HG02798 (cell line): ENCODE measurements at regions not wholly inside any gene's neighbourhood (a gene's known extent, or its start where the extent isn't known, plus 50 kb on each side); places are given as distances from the start of the nearest gene placed in this dataset.
A peak's percentile ranks its signal among the peaks of the same experiment; 100 is the strongest.

Source experiments
- ATAC-seq: cut with Tn5 transposase; IDR thresholded peaks from one replicate; pipeline ENCODE4 v1.9.1; 2021; ENCODE audit warnings: mild to moderate bottlenecking; ENCODE audit not compliant: unreplicated experiment, poor library complexity

DNA sequence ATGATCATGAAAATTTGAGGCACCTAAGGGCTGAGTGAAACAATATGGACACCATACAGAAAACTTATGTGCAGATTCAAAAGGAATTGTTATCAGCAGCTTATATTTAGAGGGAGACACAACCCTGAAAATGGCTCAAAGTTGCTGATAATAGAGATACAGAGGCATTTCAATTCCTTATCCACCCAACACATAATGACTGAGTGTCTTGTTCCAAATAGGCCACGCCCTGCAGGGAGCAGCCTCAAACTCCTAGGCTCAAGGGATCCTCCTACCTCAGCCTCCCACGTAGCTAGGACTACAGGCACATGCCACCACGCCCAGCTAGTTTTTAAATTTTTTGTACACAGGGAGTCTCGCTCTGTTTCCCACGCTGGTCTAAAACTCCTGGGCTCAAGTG lies 79.0 kb downstream of the LBH start:
- ATAC-seq, result no peak

DNA sequence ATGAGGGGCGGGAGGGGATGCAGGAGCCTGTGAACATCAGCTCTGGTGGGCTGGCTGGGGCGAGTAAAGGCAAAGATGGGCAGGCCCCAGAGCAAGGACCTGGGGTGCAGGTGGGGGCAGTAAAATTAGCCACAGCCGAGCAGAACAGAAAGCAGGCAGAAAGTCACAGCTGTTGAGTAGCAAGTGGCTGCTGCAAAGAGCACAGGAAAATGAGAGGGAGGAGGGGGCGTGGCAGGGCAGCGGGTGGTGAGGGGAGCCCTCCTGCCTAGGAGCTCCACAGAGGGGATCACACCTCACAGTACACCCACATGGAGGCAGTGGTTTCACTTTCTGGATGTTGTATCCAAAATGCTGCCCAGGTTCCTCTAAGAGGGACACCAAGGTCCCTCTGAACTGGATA lies 79.6 kb downstream of the LBH start:
- peak; percentile 81 for ATAC-seq

DNA sequence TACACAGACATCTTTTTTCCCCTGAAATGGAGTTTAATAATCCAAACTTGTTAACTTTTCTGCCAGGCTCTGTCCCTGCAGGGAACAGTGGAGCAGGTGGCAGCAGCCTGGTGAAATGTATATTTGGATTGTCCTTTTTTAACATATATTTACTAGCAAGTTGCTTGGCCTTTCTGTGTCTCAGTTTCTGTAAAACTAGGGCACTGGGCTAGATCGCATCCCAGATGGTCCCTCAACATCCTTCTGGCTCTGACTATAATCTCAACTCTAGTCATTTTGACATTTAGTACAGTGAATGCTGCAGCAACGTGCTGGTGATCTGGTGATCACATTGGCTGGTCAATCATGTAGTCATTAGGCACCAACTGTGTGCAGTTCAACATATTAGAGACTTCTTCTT lies 80.4 kb downstream of the LBH start:
- no peak for ATAC-seq

DNA sequence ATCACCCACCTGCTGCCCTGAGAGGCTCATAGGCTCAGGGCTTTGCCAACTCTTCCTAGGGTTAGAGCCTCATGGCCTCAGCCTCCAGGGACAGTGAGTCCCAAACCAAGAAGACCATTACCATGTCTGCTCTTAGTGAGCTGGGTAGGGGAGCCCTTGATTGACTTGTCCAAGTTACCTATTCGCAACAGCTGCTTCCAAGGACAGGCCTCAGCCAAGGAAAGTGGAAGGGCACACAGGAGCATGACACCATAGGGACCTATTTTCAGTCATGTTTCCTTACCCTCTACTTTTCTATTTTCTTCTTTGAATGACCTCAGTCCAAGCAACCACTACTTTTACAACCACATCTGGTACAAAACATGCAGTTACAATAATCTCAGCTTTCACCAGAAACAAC lies 81.6 kb downstream of the LBH start:
- ATAC-seq, result no peak

DNA sequence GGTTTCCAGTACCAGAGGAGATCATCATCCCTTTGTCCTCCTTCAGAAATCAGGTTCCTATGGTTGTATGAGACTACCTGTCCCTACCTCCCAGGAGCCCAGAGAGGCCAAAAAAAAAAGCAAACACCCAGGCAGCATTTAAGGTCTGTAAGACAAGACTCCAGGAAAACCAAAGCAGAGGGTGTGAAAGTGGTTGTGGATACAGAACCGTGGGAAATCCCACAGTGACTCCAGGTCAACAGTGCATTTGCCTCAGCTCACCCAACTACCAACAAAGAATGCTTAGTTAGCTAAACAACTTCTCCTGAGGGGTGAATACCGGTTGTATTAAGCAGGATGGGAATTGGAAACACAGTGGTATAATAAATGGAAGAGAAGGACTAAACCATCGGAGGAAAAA lies 83.6 kb downstream of the LBH start:
- no peak for ATAC-seq

DNA sequence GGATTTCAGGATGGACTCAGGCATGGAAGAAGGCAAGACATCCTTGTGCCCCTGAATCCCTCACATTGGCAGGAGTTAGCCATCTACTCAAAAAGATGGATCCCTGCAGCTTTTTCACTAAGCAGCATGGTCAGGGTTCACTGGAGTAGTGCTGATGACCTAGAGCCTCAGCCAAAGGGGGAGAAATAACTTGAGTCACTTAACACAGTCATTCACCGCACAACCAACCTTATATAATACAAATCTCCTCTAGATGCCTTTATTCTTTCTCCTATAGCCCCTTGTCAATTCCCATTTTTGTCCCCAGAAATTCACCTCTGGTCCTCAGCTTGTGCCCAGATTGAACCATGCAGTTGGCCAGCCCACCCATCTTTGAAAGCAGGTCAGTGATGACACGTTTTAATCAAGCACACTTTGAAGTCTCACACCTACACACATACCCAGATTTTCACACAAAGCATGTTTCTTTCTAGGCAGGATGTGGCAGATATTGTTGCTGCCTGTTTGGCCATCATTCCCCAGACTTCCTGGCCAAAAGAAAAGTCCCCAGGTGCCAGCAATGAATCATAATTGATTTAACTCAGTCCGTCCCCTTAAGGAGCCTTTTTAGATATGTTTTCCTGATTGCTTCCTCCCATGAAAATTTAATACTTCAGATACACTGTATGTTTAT lies 84.2 kb downstream of the LBH start:
- ATAC-seq, result no peak

DNA sequence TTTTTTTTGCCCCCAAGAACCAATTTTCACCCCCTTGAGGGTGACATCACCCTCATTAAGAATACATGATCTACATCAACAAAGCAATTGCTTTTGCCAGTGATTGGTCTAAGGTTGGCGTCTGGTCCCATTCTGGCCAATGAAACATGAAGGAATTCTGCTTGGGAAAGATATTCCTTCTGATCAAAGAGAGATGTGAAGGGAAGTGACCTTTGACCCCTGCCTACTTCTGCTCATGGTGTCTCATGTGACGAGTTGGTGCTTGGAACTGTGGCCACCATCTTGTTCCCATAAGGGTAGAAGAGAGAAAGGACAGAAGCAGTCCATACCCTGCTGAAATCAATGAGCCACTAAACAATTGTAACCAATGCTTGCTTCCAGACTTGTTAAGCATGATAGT lies 85.1 kb downstream of the LBH start:
- no peak for ATAC-seq

DNA sequence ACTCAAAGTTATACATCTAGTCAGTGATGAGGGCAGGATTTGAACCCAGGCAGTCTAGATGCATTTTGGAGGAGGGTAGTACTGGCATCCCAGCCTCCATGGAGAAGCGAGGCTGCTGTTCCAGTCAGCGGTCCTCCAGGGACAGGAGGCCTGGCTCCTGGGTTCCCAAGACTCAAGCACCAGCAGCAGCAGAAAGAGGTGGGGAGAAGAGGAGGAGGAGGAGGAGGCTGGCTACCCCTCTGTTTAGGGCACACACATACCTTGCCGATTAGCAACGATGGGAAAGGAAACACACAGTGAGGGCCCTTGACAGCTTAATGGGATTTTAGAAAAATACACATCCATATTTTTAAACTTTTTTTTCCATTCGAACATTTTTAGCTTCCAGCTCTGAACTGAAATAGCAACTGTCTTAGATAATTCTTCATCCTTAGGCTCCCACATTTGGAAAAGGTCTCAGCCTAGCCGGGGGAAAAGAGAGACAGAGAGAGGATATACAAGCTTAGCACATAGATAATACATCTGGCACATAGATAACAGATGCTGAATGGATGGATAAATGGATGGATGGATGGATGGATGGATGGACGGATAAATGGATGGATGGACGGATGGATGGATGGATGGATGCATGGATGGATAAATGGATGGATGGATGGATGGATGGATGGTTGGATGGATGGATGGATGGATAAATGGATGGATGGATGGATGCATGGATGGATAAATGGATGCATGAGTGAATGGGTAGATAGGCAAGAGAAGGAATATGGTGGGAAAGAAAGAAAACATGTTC lies 87.9 kb downstream of the LBH start:
- ATAC-seq, result no peak

DNA sequence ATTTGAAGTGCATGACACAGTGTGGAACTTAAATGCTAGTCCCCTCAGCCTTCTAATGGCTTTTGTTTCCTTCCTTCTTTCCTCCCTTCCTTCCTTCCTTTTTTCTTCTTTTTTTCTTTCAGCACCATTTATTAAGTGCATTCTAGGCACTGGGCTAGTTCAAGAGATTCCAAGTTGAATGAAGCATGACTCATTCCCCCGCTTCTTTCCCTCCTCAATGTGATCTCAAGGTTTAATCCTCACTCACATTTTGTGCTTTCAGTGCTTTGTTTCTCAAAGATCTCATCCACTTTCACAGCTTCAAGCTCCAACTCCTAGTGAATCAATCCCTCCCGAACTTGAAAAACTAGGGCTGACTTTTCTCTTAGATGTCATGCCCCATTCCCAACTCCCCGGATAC lies 90.1 kb downstream of the LBH start:
- ATAC-seq, result no peak

DNA sequence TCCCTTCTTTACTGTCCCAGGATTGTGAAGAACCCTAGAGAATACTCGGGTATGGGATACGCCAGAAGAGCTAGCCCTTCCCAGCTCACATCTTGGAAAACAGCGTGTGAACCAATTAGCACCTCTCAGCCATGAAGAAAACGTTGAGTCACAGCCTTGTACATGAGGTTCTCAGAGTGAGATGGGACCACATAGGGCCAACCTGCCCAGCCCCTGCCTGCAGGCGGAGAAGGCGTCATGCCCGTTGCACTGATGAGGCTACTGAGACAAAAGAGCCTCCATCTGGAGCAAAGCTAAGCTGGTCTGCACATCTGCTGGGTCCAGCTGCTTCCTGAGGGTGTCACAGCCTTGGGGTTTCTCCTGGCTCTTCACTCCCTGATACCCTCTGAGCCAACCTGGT lies 92.2 kb downstream of the LBH start:
- ATAC-seq, result no peak

DNA sequence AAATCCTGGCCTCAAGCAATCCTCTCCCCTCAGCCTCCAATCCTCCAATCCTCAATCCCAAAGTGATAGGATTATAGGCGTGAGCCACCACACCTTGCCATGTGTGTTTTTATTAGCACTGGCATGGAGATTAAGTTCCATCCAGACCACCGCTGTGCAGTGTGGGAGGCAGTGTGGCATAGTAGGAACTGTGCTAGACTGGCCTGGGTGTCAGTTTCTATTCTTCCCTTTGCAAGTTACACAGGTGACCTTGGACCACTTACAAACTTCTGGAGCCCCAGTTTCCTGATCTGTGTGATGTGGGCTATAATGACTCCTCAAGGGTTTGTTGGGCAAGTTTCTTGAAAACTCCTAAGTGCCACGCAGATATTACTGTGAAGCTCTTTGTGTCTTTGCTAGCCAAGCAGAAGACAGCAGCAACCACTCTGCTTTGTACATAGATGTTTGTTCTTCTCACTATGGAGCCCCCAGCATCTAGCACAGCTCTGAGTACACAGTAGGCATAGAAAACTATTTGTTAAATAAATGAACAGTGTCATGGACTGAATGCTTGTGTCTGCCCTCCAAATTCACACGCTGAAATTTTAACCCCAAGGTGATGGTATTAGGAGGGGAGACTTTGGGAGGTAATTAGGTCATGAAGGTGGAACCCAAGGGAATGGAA lies 93.0 kb downstream of the LBH start:
- ATAC-seq, result no peak

DNA sequence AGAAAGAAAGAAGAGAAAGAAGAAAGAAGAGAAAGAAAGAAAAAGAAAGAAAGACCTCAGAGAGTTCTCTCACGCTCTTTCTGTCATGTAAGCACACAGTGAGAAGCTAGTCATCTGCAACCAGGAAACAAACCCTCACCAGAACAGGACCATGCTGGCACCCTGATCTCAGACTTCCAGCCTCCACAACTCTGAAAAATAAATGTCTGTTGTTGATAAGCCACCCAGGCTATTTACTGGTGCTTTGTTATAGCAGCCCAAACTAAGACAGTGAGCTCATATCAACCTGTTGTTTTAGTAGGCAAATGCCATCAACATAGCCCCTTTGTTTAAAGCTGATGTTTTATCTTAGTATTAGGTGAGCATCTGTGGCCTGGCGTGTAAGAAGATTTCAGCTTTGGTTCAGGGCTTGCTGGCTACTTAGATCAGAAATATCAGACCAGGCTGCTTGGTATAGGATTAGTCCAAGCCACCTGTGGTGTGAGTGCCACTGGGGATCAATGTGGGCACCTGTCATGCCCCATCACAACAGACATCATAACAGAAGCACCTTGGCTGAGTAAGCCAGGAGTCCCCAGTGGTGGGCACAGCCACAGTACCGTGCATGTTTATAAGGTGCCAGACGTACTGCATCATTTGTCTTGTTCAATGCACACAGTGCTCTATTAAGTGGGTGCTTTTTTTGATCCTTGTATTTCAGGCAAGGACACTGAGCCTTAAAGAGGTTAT lies 94.4 kb downstream of the LBH start:
- ATAC-seq, result no peak

DNA sequence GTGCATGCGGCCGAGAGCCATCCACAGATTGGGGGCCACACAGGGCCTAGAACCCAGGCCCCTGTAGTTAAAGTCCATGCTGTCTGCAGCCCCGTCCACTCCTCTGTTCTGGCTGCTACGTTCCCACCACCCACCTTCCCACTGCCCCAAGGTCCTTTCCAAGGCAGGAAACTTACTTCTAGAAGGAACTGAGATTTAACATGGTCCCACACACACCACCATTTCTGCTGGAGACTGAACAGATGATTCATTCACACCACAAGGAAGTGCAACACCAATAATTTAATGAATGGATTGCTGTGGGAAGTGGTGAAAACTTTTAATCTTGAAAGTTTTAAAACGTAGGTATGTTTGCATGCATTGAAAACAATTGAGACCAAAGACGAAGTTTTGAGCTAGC lies 95.2 kb downstream of the LBH start:
- ATAC-seq, result no peak

DNA sequence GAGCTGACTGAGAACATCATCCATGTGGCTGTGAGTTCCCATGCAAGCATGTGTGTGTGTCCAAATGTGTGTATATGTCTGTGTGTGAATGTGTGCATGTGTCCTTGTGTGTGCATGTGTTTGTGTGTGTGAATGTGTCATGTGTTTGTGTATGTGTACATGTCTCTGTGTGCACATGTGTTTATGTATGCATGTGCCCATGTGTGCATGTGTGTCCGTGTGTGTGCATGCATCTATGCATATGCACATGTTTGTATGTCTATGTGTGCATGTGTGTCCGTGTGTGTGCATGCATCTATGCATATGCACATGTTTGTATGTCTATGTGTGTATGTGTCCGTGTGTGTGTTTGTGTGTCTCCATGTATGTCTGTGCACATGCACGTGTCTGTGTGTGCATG lies 99.7 kb downstream of the LBH start:
- no peak for ATAC-seq

DNA sequence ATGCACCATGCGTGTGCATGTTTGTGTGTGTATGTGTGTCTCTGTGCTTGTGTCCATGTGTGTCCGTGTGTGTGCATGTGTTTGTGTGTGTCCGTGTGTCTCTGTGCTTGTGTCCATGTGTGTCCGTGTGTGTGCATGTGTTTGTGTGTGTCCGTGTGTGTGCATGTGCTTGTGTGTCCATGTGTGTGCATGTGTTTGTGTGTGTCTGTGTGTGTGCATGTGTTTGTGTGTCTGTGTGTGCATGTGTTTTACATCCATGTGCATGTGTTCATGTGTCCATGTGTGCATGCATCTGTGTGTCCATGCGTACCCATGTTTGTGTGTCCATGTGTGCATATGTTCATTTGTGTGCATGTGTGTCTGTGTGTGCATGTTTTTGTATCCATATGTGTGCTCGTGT lies 100.5 kb downstream of the LBH start:
- ATAC-seq, result no peak

DNA sequence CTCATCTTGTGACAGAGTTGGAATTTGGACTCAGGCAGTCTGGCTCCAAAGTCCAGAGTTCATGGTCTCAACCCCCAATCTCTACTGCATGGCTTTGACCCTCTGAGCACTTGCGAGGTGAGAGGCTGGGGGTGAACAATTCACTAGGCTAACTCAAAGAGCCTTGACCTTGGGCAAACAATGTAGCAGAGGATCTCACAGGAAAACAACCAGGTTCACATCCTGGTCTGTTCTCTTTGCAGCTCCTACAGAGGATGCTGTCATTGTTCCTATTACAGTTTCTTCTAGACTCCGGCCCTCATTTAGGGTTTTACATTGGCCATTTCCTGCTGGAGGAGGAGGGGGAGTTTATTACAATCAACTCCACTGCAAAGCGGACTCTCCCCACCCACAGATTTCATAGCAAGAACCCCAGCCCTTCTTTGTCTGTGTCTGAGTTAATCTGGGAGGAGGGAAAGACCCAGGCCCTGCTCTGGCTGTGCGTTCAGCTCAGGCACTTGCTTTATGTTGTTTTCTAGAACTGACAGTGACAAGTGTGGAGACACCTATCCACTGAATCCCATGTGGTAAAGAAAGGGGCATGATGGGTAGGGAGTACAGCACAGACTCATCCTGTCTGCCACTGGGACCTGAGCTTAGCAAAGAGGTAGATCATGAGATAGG lies 101.6 kb downstream of the LBH start:
- no peak for ATAC-seq

DNA sequence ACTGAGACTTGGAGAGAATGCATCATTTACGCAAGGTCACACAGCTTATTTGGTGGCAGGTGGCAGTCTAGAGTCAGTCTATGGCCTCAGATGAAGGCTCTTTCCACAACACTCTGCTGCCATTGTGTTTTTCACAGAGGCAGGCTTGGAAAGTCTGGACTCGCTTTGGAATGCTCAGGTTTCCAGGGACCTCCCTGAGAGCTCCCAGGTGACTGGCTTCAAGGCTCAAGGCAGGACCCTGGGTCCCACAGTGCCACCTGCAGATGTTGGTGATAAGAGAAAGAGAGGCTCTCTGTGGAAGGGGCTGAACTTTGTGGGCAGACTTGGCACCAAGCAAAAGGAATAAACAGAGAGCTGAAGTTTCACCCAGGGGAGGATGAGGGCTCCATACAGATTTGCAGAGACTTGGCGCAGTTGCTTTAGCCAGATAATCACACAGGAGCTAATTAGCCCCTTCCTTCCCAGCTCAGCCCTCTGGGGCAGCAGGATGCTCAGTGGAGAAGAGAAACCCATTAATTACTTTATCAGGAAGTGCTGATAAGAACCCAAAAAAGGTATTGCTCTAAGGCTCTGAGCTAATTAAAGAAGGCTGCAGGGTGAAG lies 103.5 kb downstream of the LBH start:
- no peak for ATAC-seq

DNA sequence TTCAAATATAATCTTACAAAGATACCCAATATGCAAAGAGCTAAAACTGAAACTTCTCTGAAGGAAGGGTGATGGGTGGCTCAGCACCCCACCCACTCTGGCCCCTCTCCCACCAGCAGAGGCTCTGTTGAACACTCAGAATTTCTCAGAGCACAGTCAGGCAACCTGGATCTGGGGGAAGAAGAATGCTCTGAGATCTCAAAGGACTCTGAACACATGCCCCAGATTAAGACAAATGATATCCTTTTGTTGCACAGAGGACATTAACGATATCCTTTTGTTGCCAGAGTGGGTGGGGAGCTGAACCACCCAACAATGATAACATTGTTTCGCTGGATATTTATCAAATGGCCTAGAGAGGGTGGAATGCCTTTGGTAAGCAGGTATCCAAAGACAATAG lies 104.8 kb downstream of the LBH start:
- ATAC-seq, result no peak

DNA sequence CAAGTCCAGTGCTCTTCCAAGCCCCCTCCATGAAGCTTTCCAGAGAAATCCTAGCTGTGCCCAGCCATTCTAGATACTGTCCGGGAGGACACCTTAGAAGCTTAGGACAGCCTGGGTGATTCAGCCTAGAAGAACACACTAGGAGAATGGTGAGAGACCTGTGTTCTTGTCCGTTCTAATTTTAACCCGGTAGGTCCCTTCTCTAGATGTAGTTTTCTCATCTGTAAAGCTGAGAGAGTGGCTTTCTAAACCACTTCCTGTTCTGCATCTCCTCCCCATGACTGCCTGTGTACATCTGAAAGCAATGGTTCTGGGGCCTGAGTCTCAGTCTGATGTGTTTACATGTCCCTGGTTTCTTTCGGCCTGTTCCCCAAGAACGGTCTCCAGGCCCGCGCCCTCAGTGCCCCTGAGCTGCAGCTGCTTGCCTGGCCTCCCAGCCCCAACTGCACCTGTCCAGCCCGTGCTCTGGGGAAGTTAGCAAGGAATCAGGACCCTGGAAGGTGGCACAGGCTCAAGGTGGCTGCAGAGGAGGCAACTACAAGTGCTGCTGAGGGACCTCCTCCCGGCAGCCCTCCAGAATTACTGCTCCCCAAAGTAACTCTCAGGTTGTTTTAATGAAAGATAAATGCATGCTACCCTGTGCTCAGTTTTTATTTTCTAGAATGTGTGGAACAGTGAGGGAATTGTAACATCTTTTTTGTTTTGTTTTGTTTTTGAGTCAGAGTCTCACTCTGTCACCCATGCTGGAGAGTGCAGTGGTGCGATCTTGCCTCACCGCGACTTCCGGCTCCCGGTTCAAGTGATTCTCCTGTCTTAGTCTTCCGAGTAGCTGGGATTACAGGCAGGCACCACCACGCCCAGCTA lies 105.9 kb downstream of the LBH start:
- peak; percentile 93 for ATAC-seq
